IMR-90 (cell line): ENCODE measurements at regions not wholly inside any gene's neighbourhood (a gene's known extent, or its start where the extent isn't known, plus 50 kb on each side); places are given as distances from the start of the nearest gene placed in this dataset.

Experiments used
- ATAC-seq: fragments of 200-7000 bp; cut with Tn5 transposase; 2 replicates; pipeline ENCODE4 v1.9.1; 2020; ENCODE audit warnings: low read depth, mild to moderate bottlenecking, moderate library complexity
- BruUV-seq: library from RNA; stranded (reverse); fragments of 400-500 nt; replicated peaks from 2 replicates; lab custom pipeline; 2021; lab: Mats Ljungman, UMichigan
- CTCF ChIA-PET: fragments of 300-600 bp; formaldehyde crosslinking; extraction: SDS; loops from one replicate; lab custom pipeline; 2021; ENCODE audit warnings: antibody characterized with exemption; lab: Yijun Ruan, JAX
- POLR2A ChIA-PET: fragments of 300-600 bp; sonication (Branson Sonifier 250); formaldehyde crosslinking; loops from one replicate; lab custom pipeline; 2022; ENCODE audit warnings: antibody characterized with exemption; ENCODE audit not compliant: unreplicated experiment; lab: Charles Lee
- DNase-seq: peaks from one replicate; pipeline ENCODE4 v3.0.0; 2013
- H2AFZ ChIP-seq: replicated peaks from 2 replicates; pipeline ENCODE3; 2013; ENCODE audit warnings: low read length, mild to moderate bottlenecking; ENCODE audit not compliant: poor library complexity
- H2AK5ac ChIP-seq: 2 replicates; pipeline ENCODE4 v1.6.1; 2013; ENCODE audit warnings: low read depth, low read length, inconsistent platforms
- H2AK9ac ChIP-seq: replicated peaks from 2 replicates; pipeline ENCODE3; 2013; ENCODE audit warnings: mild to moderate bottlenecking, low read depth, low read length, moderate library complexity; ENCODE audit not compliant: poor library complexity
- H2BK120ac ChIP-seq: 2 replicates; pipeline ENCODE4 v1.6.1; 2013; ENCODE audit warnings: low read depth, low read length, inconsistent platforms
- H2BK15ac ChIP-seq: 3 replicates; pipeline ENCODE4 v1.6.1; 2013; ENCODE audit warnings: low read depth, low read length, inconsistent platforms
- H2BK20ac ChIP-seq: 2 replicates; pipeline ENCODE4 v1.6.1; 2013; ENCODE audit warnings: low read depth, mild to moderate bottlenecking, inconsistent platforms, low read length, moderate library complexity
- H2BK5ac ChIP-seq: 2 replicates; pipeline ENCODE4 v1.6.1; 2013; ENCODE audit warnings: mild to moderate bottlenecking, low read depth, low read length, inconsistent platforms; ENCODE audit not compliant: poor library complexity, severe bottlenecking
- H3K14ac ChIP-seq: replicated peaks from 2 replicates; pipeline ENCODE4 v1.6.1; 2013; ENCODE audit warnings: low read depth, low read length, inconsistent platforms
- H3K18ac ChIP-seq: 2 replicates; pipeline ENCODE4 v1.6.1; 2013; ENCODE audit warnings: low read depth, low read length, control low read depth
- H3K23ac ChIP-seq: 2 replicates; pipeline ENCODE4 v1.6.1; 2013; ENCODE audit warnings: low read depth, low read length, inconsistent platforms
- H3K27ac ChIP-seq: 2 replicates; pipeline ENCODE4 v1.5.1; 2013; ENCODE audit warnings: mild to moderate bottlenecking, control low read depth, low read length; ENCODE audit not compliant: insufficient read depth
- H3K27me3 ChIP-seq: 2 replicates; pipeline ENCODE4 v1.6.1; 2013; ENCODE audit warnings: low read length; ENCODE audit not compliant: control insufficient read depth, insufficient read depth
- H3K36me3 ChIP-seq: 2 replicates; pipeline ENCODE4 v1.6.1; 2013; ENCODE audit warnings: low read length, mixed read lengths; ENCODE audit not compliant: control insufficient read depth, insufficient read depth
- H3K4ac ChIP-seq: 2 replicates; pipeline ENCODE4 v1.6.1; 2013; ENCODE audit warnings: low read depth, low read length, inconsistent platforms
- H3K4me1 ChIP-seq: 2 replicates; pipeline ENCODE4 v1.6.1; 2013; ENCODE audit warnings: low read length, mixed read lengths; ENCODE audit not compliant: control insufficient read depth, insufficient read depth
- H3K4me2 ChIP-seq: 2 replicates; pipeline ENCODE4 v1.6.1; 2013; ENCODE audit warnings: low read depth, mild to moderate bottlenecking, control low read depth, low read length, moderate library complexity
- H3K4me3 ChIP-seq: 2 replicates; pipeline ENCODE4 v1.5.1; 2013; ENCODE audit warnings: low read depth, mild to moderate bottlenecking, control low read depth, low read length, moderate library complexity; ENCODE audit not compliant: insufficient read depth
- H3K56ac ChIP-seq: 2 replicates; pipeline ENCODE4 v1.6.1; 2013; ENCODE audit warnings: low read length, inconsistent platforms; ENCODE audit not compliant: insufficient read depth; ENCODE audit errors: extremely low read depth
- H3K79me1 ChIP-seq, 2 experiments: 2 replicates each; pipeline ENCODE4 v1.6.1; 2013; ENCODE audit warnings: low read length in 2 of 2, inconsistent platforms in 1 of 2, low read depth in 1 of 2
- H3K9ac ChIP-seq: 2 replicates; pipeline ENCODE4 v1.6.1; 2013; ENCODE audit warnings: low read depth, low read length, control low read depth
- H3K9me1 ChIP-seq: 2 replicates; pipeline ENCODE4 v1.6.1; 2013; ENCODE audit warnings: low read length, inconsistent platforms; ENCODE audit not compliant: insufficient read depth
- H3K9me3 ChIP-seq: 2 replicates; pipeline ENCODE4 v1.6.1; 2013; ENCODE audit warnings: low read length; ENCODE audit not compliant: control insufficient read depth, insufficient read depth
- H4K20me1 ChIP-seq: 2 replicates; pipeline ENCODE4 v1.6.1; 2013; ENCODE audit warnings: low read length, inconsistent platforms; ENCODE audit not compliant: insufficient read depth
- H4K5ac ChIP-seq: 2 replicates; pipeline ENCODE4 v1.6.1; 2013; ENCODE audit warnings: mild to moderate bottlenecking, low read depth, low read length, control low read depth
- H4K8ac ChIP-seq, 2 experiments: 2 replicates each; pipeline ENCODE4 v1.6.1; 2013; ENCODE audit warnings: low read depth in 2 of 2, low read length in 2 of 2, control low read depth in 1 of 2, inconsistent platforms in 1 of 2
- H4K91ac ChIP-seq: 2 replicates; pipeline ENCODE4 v1.6.1; 2013; ENCODE audit warnings: low read depth, low read length, inconsistent platforms; ENCODE audit not compliant: insufficient read depth
- CHD1 ChIP-seq: IDR thresholded peaks from 2 replicates; pipeline ENCODE4 v1.6.1; 2012; ENCODE audit warnings: low read depth, low read length, improper control_type of control experiment
- FOS ChIP-seq: fragments of 150-350 bp; IDR thresholded peaks from 2 replicates; pipeline ENCODE4 v1.6.1; 2016; ENCODE audit warnings: low read depth, low read length
- MXI1 ChIP-seq: IDR thresholded peaks from 2 replicates; pipeline ENCODE4 v1.6.1; 2012; ENCODE audit warnings: low read depth, mild to moderate bottlenecking, low read length, moderate library complexity, borderline replicate concordance
- NFE2L2 ChIP-seq: fragments of 150-350 bp; IDR thresholded peaks from 2 replicates; pipeline ENCODE4 v1.6.1; 2016; ENCODE audit warnings: low read depth, mild to moderate bottlenecking, low read length
- WGBS, 2 experiments: methylation state at CpG; one replicate each; pipeline versions ENCODE4 v1.1.5 to v1.1.7; 2013; ENCODE audit warnings: missing lambda C conversion rate in 2 of 2; ENCODE audit not compliant: insufficient read length in 1 of 2; ENCODE audit errors: extremely low coverage in 2 of 2; 5-methylcytosine and 5-hydroxymethylcytosine counted together
- dilution Hi-C: fragments of 300-500 bp; cut with HindIII; formaldehyde crosslinking; loops from one replicate; pipeline ENCODE4 v1.14.3; 2018; ENCODE audit warnings: low sequenced_read_pairs; ENCODE audit not compliant: unreplicated experiment
- in situ Hi-C: fragments of 300-500 bp; cut with MboI; formaldehyde crosslinking; loops from 3 replicates; pipeline ENCODE4 v1.14.3; 2019; ENCODE audit warnings: low sequenced_read_pairs, inconsistent platforms, mixed read lengths
- intact Hi-C: fragments of 100-400 bp; cut with micrococcal nuclease; formaldehyde crosslinking; loops from 2 replicates; pipeline ENCODE4 v1.10.0; 2022
- TF ChIP-seq, protein P1 (sequence below): conservative IDR thresholded peaks from 2 replicates; pipeline ENCODE4 v1.5.1; 2012; ENCODE audit warnings: mild to moderate bottlenecking, low read depth, low read length, improper control_type of control experiment
- TF ChIP-seq, protein P2 (sequence below): fragments of 150-350 bp; IDR thresholded peaks from 2 replicates; pipeline ENCODE4 v1.6.1; 2017; ENCODE audit warnings: mild to moderate bottlenecking, antibody characterized with exemption, low read length, low read depth

DNA sequence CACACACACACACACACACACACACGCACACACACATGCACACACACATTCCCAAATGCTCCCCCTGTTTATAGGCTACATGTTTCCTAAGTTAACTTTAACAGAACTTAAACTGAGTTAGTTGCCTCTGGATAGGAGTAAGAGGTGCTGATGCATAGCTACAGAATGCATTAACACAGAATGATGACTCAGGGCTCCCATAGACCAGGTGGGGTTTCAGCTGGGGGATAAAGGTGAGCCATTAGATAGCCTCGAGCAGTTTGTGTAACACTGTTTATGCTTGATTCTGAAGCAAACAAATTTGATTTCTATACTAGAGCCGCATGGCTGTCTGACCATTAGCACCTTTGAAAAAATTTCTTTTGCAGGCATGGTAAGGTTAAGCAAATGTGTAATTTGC is 741.0 kb downstream of the PLCL1 start:
- dilution Hi-C loops = no loop called here
- POLR2A ChIA-PET = no interaction called here

More for the DNA sequence above, 741.0 kb downstream of the PLCL1 start:
- Histone ChIP-seq H2AK5ac (no peak overlapping the region), H4K20me1 (no peaks in the 10 kb centered on the region), H2BK5ac (no peak overlapping the region), H3K9ac (no peak overlapping the region), H3K4me2 (no peak overlapping the region), H3K9me1 (no peaks in the 10 kb centered on the region), H2BK120ac (no peak overlapping the region), H3K27ac (no peak overlapping the region), H3K9me3 (0 out of 2 replicates have a peak, but pooled peaks cover 1% of the 10 kb centered on the region), H3K4me3 (no peak overlapping the region), H2BK15ac (no peak overlapping the region), H2AK9ac (no peak overlapping the region), H2AFZ (no peak overlapping the region), H4K91ac (no peak overlapping the region), H3K56ac (no peak overlapping the region), H3K14ac (no peak overlapping the region), H3K36me3 (no peaks in the 10 kb centered on the region), H3K4me1 (no peaks in the 10 kb centered on the region), H3K23ac (no peak overlapping the region), H3K79me1 (no peaks in the 10 kb centered on the region), H2BK20ac (no peak overlapping the region), H4K5ac (no peak overlapping the region), H3K27me3 (no peaks in the 10 kb centered on the region), H3K18ac (no peak overlapping the region), H3K4ac (no peak overlapping the region), H4K8ac (no peak overlapping the region)
- CTCF ChIA-PET = interaction anchor here (0.5 kb wide), 1 partner anchor 154 kb away, joined by 4 read pairs; no protein-coding TSS in a partner anchor
- no peak for ATAC-seq
- WGBS, 2 experiments = no CpG with 5 or more reads among the region's 3 CpGs
- in situ Hi-C loops = no loop called here
- TF ChIP-seq, protein P1, sequence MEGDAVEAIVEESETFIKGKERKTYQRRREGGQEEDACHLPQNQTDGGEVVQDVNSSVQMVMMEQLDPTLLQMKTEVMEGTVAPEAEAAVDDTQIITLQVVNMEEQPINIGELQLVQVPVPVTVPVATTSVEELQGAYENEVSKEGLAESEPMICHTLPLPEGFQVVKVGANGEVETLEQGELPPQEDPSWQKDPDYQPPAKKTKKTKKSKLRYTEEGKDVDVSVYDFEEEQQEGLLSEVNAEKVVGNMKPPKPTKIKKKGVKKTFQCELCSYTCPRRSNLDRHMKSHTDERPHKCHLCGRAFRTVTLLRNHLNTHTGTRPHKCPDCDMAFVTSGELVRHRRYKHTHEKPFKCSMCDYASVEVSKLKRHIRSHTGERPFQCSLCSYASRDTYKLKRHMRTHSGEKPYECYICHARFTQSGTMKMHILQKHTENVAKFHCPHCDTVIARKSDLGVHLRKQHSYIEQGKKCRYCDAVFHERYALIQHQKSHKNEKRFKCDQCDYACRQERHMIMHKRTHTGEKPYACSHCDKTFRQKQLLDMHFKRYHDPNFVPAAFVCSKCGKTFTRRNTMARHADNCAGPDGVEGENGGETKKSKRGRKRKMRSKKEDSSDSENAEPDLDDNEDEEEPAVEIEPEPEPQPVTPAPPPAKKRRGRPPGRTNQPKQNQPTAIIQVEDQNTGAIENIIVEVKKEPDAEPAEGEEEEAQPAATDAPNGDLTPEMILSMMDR = no peak
- TF ChIP-seq NFE2L2 (no peak), FOS (no peak), MXI1 (no peak), CHD1 (no peak)
- TF ChIP-seq, protein P2, sequence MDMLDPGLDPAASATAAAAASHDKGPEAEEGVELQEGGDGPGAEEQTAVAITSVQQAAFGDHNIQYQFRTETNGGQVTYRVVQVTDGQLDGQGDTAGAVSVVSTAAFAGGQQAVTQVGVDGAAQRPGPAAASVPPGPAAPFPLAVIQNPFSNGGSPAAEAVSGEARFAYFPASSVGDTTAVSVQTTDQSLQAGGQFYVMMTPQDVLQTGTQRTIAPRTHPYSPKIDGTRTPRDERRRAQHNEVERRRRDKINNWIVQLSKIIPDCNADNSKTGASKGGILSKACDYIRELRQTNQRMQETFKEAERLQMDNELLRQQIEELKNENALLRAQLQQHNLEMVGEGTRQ = no peak
- BruUV-seq = no TSS peak
- intact Hi-C loops = no loop called here
- peak; percentile 1 for DNase-seq
